ENCODE measurements at regions not wholly inside any gene's neighbourhood (a gene's known extent, or its start where the extent isn't known, plus 50 kb on each side); places are given as distances from the start of the nearest gene placed in this dataset.
A peak's percentile ranks its signal among the peaks of the same experiment; 100 is the strongest.

GRCh38 chr16:65793781-65794180 is 572.7 kb upstream of the CDH5 start (continued):
- TF ChIP-seq, protein P1, sequence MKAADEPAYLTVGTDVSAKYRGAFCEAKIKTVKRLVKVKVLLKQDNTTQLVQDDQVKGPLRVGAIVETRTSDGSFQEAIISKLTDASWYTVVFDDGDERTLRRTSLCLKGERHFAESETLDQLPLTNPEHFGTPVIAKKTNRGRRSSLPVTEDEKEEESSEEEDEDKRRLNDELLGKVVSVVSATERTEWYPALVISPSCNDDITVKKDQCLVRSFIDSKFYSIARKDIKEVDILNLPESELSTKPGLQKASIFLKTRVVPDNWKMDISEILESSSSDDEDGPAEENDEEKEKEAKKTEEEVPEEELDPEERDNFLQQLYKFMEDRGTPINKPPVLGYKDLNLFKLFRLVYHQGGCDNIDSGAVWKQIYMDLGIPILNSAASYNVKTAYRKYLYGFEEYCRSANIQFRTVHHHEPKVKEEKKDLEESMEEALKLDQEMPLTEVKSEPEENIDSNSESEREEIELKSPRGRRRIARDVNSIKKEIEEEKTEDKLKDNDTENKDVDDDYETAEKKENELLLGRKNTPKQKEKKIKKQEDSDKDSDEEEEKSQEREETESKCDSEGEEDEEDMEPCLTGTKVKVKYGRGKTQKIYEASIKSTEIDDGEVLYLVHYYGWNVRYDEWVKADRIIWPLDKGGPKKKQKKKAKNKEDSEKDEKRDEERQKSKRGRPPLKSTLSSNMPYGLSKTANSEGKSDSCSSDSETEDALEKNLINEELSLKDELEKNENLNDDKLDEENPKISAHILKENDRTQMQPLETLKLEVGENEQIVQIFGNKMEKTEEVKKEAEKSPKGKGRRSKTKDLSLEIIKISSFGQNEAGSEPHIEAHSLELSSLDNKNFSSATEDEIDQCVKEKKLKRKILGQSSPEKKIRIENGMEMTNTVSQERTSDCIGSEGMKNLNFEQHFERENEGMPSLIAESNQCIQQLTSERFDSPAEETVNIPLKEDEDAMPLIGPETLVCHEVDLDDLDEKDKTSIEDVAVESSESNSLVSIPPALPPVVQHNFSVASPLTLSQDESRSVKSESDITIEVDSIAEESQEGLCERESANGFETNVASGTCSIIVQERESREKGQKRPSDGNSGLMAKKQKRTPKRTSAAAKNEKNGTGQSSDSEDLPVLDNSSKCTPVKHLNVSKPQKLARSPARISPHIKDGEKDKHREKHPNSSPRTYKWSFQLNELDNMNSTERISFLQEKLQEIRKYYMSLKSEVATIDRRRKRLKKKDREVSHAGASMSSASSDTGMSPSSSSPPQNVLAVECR (CRISPR knock-in tag; IDR thresholded peaks at IDR 0.05; ENCODE audit: borderline replicate concordance) = no peak
- no peak for TF ChIP-seq MLXIP (CRISPR knock-in tag; IDR thresholded peaks at IDR 0.05; ENCODE audit: borderline replicate concordance)
- TF ChIP-seq NR3C1 (CRISPR knock-in tag; IDR thresholded peaks at IDR 0.05) = no peak
- no peak for TF ChIP-seq TCF7L2 (IDR thresholded peaks at IDR 0.05; ENCODE audit: low read depth, low read length)
- TF ChIP-seq ZSCAN22 (CRISPR knock-in tag; IDR thresholded peaks at IDR 0.05) = no peak

- H3K27me3 ChIP-seq (ENCODE audit: control insufficient read depth in 1 of 2, insufficient read depth in 2 of 2, low read length in 2 of 2) = no peaks in the 10 kb centered on the region
- no peaks in the 10 kb centered on the region for H3K9me3 ChIP-seq (ENCODE audit: low read length)
- ChIA-PET POLR2A (no interaction called here), CTCF (ENCODE audit: low intra/inter-chr PET ratio, low total read pairs) (no interaction called here)
- H3K4me3 ChIP-seq (replicated peaks in 1 of 3; ENCODE audit: insufficient read depth in 1 of 3, low read depth in 2 of 3, low read length in 3 of 3) = no peak overlapping the region
- H2AFZ ChIP-seq (ENCODE audit: low read length) = no peak overlapping the region
- in situ Hi-C loops (cut with HindIII; ENCODE audit: extremely low pct_ligation_motif_present, low pct_unique_long_range_greater_than_20kb) = no loop called here
- H3K4me1 ChIP-seq (ENCODE audit: insufficient read depth, low read length) = no peaks in the 10 kb centered on the region
- H4K20me1 ChIP-seq (ENCODE audit: insufficient read depth, low read length) = no peaks in the 10 kb centered on the region
- WGBS (ENCODE audit: low lambda C conversion rate) = 1% methylated on average over 2 of the region's 2 CpGs
- no peaks in the 10 kb centered on the region for H3K79me2 ChIP-seq (ENCODE audit: insufficient read depth, low read length)
- FAIRE-seq (no peak), ATAC-seq (no peak), DNase-seq (ENCODE audit: low spot score) (no peak)
- H3K36me3 ChIP-seq (replicated peaks in 1 of 2; ENCODE audit: control insufficient read depth in 1 of 2, insufficient read depth in 2 of 2, low read length in 2 of 2) = no peaks in the 10 kb centered on the region
- intact Hi-C loops (cut with micrococcal nuclease; ENCODE audit: unreplicated experiment) = no loop called here
- no TSS peak for BruUV-seq (replicated peaks)
- H3K27ac ChIP-seq (ENCODE audit: extremely low read length, insufficient read depth, low read length) = no peak overlapping the region
- no peak overlapping the region for H3K9ac ChIP-seq (ENCODE audit: insufficient read depth, low read depth, low read length)
- no peak overlapping the region for H3K4me2 ChIP-seq (ENCODE audit: low read depth, low read length)
- TF ChIP-seq ATF7 (IDR thresholded peaks at IDR 0.05) (peak; percentile 76), ATF7 (CRISPR knock-in tag; IDR thresholded peaks at IDR 0.05) (no peak), ZNF556 (CRISPR knock-in tag; IDR thresholded peaks at IDR 0.05; ENCODE audit: borderline replicate concordance) (no peak), ZNF605 (CRISPR knock-in tag; IDR thresholded peaks at IDR 0.05) (no peak), ZNF558 (CRISPR knock-in tag; IDR thresholded peaks at IDR 0.05; ENCODE audit: borderline replicate concordance) (no peak), CREB1 (IDR thresholded peaks at IDR 0.05) (peak; percentile 90), CREB1 (CRISPR knock-in tag; IDR thresholded peaks at IDR 0.05) (no peak)
- TF ChIP-seq, protein P2, sequence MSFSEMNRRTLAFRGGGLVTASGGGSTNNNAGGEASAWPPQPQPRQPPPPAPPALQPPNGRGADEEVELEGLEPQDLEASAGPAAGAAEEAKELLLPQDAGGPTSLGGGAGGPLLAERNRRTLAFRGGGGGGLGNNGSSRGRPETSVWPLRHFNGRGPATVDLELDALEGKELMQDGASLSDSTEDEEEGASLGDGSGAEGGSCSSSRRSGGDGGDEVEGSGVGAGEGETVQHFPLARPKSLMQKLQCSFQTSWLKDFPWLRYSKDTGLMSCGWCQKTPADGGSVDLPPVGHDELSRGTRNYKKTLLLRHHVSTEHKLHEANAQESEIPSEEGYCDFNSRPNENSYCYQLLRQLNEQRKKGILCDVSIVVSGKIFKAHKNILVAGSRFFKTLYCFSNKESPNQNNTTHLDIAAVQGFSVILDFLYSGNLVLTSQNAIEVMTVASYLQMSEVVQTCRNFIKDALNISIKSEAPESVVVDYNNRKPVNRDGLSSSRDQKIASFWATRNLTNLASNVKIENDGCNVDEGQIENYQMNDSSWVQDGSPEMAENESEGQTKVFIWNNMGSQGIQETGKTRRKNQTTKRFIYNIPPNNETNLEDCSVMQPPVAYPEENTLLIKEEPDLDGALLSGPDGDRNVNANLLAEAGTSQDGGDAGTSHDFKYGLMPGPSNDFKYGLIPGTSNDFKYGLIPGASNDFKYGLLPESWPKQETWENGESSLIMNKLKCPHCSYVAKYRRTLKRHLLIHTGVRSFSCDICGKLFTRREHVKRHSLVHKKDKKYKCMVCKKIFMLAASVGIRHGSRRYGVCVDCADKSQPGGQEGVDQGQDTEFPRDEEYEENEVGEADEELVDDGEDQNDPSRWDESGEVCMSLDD (CRISPR knock-in tag; IDR thresholded peaks at IDR 0.05; ENCODE audit: borderline replicate concordance) = no peak
These were observed 575.7 kb upstream of the CDH5 start for GRCh38 chr16:65790768-65791167.
